Fibroblast of lung (primary cell): ENCODE measurements at regions not wholly inside any gene's neighbourhood (a gene's known extent, or its start where the extent isn't known, plus 50 kb on each side); places are given as distances from the start of the nearest gene placed in this dataset.

Source experiments
- DNase-seq, 2 donors: peaks; one replicate each; pipeline versions ENCODE4 v3.0.0 to v3.0.0-alpha.2; 2010; ENCODE audit warnings: low read depth in 2 of 2
- H2AFZ ChIP-seq: 2 replicates; pipeline ENCODE4 v1.5.1; 2012; ENCODE audit warnings: low read length, control low read depth, inconsistent platforms
- H3K27ac ChIP-seq: 2 replicates; pipeline ENCODE4 v1.5.1; 2011; ENCODE audit warnings: low read length, control low read depth; ENCODE audit not compliant: insufficient read depth
- H3K27me3 ChIP-seq: 2 replicates; pipeline ENCODE4 v1.5.1; 2011; ENCODE audit warnings: mild to moderate bottlenecking, low read length; ENCODE audit not compliant: control insufficient read depth, insufficient read depth
- H3K36me3 ChIP-seq: 2 replicates; pipeline ENCODE4 v1.5.1; 2011; ENCODE audit warnings: low read length; ENCODE audit not compliant: control insufficient read depth, insufficient read depth
- H3K4me1 ChIP-seq: 2 replicates; pipeline ENCODE4 v1.5.1; 2011; ENCODE audit warnings: low read length; ENCODE audit not compliant: control insufficient read depth, insufficient read depth; ENCODE audit errors: extremely low read depth
- H3K4me2 ChIP-seq: 2 replicates; pipeline ENCODE4 v1.5.1; 2011; ENCODE audit warnings: low read length, control low read depth; ENCODE audit not compliant: insufficient read depth; ENCODE audit errors: extremely low read depth
- H3K4me3 ChIP-seq, 4 experiments: fragments of 200-600 bp in 1 of 4; sonication (generic) in 1 of 4; replicated peaks in 1 of 4; 2 replicates each; pipeline ENCODE4 v1.5.1; 2011 to 2016; ENCODE audit warnings: low read length in 4 of 4, low read depth in 3 of 4, mild to moderate bottlenecking in 3 of 4, control low read depth in 2 of 4, inconsistent platforms in 1 of 4, mixed read lengths in 1 of 4; ENCODE audit not compliant: insufficient read depth in 1 of 4; ENCODE audit errors: control extremely low read depth in 1 of 4
- H3K79me2 ChIP-seq: 2 replicates; pipeline ENCODE4 v1.5.1; 2012; ENCODE audit warnings: mild to moderate bottlenecking, low read length, inconsistent platforms; ENCODE audit not compliant: control insufficient read depth, insufficient read depth
- H3K9ac ChIP-seq: 2 replicates; pipeline ENCODE4 v1.5.1; 2011; ENCODE audit warnings: mild to moderate bottlenecking, low read length, control low read depth; ENCODE audit not compliant: insufficient read depth
- H3K9me3 ChIP-seq: 2 replicates; pipeline ENCODE4 v1.5.1; 2012; ENCODE audit warnings: low read depth, low read length; ENCODE audit not compliant: control insufficient read depth, insufficient read depth
- H4K20me1 ChIP-seq: 2 replicates; pipeline ENCODE4 v1.5.1; 2011; ENCODE audit warnings: low read length; ENCODE audit not compliant: control insufficient read depth, insufficient read depth; ENCODE audit errors: extremely low read depth
- CTCF ChIP-seq, 2 donors: IDR thresholded peaks in 1 of 2; conservative IDR thresholded peaks in 1 of 2; 1 replicate in 1 of 2; 2 replicates in 1 of 2; pipeline ENCODE4 v1.5.1; 2011 to 2012; ENCODE audit warnings: low read length in 2 of 2, control low read depth in 1 of 2, inconsistent platforms in 1 of 2, low read depth in 1 of 2, mild to moderate bottlenecking in 1 of 2
- EZH2 ChIP-seq: IDR thresholded peaks from 2 replicates; pipeline ENCODE4 v1.5.1; 2012; ENCODE audit warnings: low read length, control low read depth, mild to moderate bottlenecking; ENCODE audit errors: missing control alignments

- Histone ChIP-seq H3K27ac (no peak overlapping the region), H3K9ac (no peak overlapping the region), H3K4me3 (no peak overlapping the region), H2AFZ (no peak overlapping the region), H3K79me2 (no peaks in the 10 kb centered on the region), H3K4me1 (no peaks in the 10 kb centered on the region), H3K27me3 (no peaks in the 10 kb centered on the region), H3K36me3 (no peaks in the 10 kb centered on the region), H3K9me3 (no peaks in the 10 kb centered on the region), H3K4me2 (no peak overlapping the region), H4K20me1 (no peaks in the 10 kb centered on the region)
- DNase-seq: no peak
- TF ChIP-seq EZH2 (no peak), CTCF (conservative IDR thresholded peaks at IDR 0.05 in 1 of 2, IDR thresholded peaks at IDR 0.05 in 1 of 2; ENCODE audit: low read depth in 1 of 2, low read length in 2 of 2) (no peak)
These were observed 150.6 kb upstream of the HSF2 start for GRCh38 chr6:122248844-122249243.

- H3K36me3 ChIP-seq: no peaks in the 10 kb centered on the region
- no peak overlapping the region for H3K27ac ChIP-seq
- no peaks in the 10 kb centered on the region for H3K79me2 ChIP-seq
- H2AFZ ChIP-seq: no peak overlapping the region
- no peaks in the 10 kb centered on the region for H3K4me1 ChIP-seq
- no peak for DNase-seq
- no peaks in the 10 kb centered on the region for H3K27me3 ChIP-seq
- no peaks in the 10 kb centered on the region for H4K20me1 ChIP-seq
- TF ChIP-seq CTCF (conservative IDR thresholded peaks at IDR 0.05 in 1 of 2, IDR thresholded peaks at IDR 0.05 in 1 of 2; ENCODE audit: low read depth in 1 of 2, low read length in 2 of 2) (no peak), EZH2 (no peak)
- no peak overlapping the region for H3K4me3 ChIP-seq
- no peak overlapping the region for H3K9ac ChIP-seq
- no peak overlapping the region for H3K4me2 ChIP-seq
- no peaks in the 10 kb centered on the region for H3K9me3 ChIP-seq
These were observed 140.6 kb upstream of the HSF2 start for GRCh38 chr6:122258839-122259238.

- Histone ChIP-seq H3K79me2 (no peaks in the 10 kb centered on the region), H3K4me2 (no peak overlapping the region), H3K9ac (no peak overlapping the region), H3K27me3 (no peaks in the 10 kb centered on the region), H3K4me1 (no peaks in the 10 kb centered on the region), H3K36me3 (no peaks in the 10 kb centered on the region), H3K27ac (no peak overlapping the region), H2AFZ (no peak overlapping the region), H3K4me3 (no peak overlapping the region), H3K9me3 (no peaks in the 10 kb centered on the region), H4K20me1 (no peaks in the 10 kb centered on the region)
- no peak for TF ChIP-seq CTCF (conservative IDR thresholded peaks at IDR 0.05 in 1 of 2, IDR thresholded peaks at IDR 0.05 in 1 of 2; ENCODE audit: low read depth in 1 of 2, low read length in 2 of 2)
- no peak for TF ChIP-seq EZH2
- DNase-seq: no peak
These were observed 134.9 kb upstream of the HSF2 start for GRCh38 chr6:122264557-122264956.
